ENCODE measurements at regions not wholly inside any gene's neighbourhood (a gene's known extent, or its start where the extent isn't known, plus 50 kb on each side); places are given as distances from the start of the nearest gene placed in this dataset.

GRCh38 chr4:33551244-33551643 lies 2693.1 kb downstream of the ARAP2 start:
- Histone ChIP-seq H2BK5ac (ENCODE audit: low read depth, low read length, poor library complexity, severe bottlenecking) (no peak overlapping the region), H2AFZ (ENCODE audit: low read depth, low read length) (no peak overlapping the region), H3K4me3 (ENCODE audit: insufficient read depth in 1 of 2, low read depth in 1 of 2, low read length in 2 of 2) (no peak overlapping the region), H3K27me3 (ENCODE audit: control insufficient read depth in 1 of 2, insufficient read depth in 1 of 2, low read length in 2 of 2) (no peaks in the 10 kb centered on the region), H3K4me1 (ENCODE audit: control insufficient read depth, insufficient read depth, low read depth, low read length) (no peaks in the 10 kb centered on the region), H3K23ac (ENCODE audit: low read length in 2 of 2) (no peak overlapping the region), H4K91ac (ENCODE audit: low read length) (no peak overlapping the region), H3K9me3 (ENCODE audit: control insufficient read depth, low read length) (peaks cover 18% of the 10 kb centered on the region), H3K18ac (ENCODE audit: low read depth in 1 of 2, low read length in 2 of 2) (no peak overlapping the region), H4K8ac (ENCODE audit: low read length) (no peak overlapping the region), H3K9ac (ENCODE audit: low read length) (no peak overlapping the region), H3K14ac (ENCODE audit: low read length in 2 of 2) (no peak overlapping the region), H2BK12ac (ENCODE audit: low read length in 2 of 2) (no peak overlapping the region), H3K79me1 (replicated peaks; ENCODE audit: low read length, poor library complexity, severe bottlenecking) (no peaks in the 10 kb centered on the region), H2AK5ac (ENCODE audit: low read length, severe bottlenecking) (no peak overlapping the region), H2BK15ac (ENCODE audit: low read depth, poor library complexity, severe bottlenecking) (no peak overlapping the region), H3K36me3 (ENCODE audit: control insufficient read depth in 1 of 2, insufficient read depth in 2 of 2, low read depth in 1 of 2, low read length in 2 of 2) (no peaks in the 10 kb centered on the region), H3K27ac (ENCODE audit: low read length, poor library complexity, severe bottlenecking) (no peak overlapping the region), H3K4me2 (ENCODE audit: low read length, poor library complexity, severe bottlenecking) (no peak overlapping the region), H2BK120ac (ENCODE audit: low read depth, low read length) (no peak overlapping the region), H3K4ac (ENCODE audit: low read depth in 1 of 2, low read length in 2 of 2) (no peak overlapping the region)
- no peak for DNase-seq
- WGBS, result 98% methylated on average over 2 of the region's 3 CpGs

- no CpG with 5 or more reads among the region's 2 CpGs for WGBS
- Histone ChIP-seq H3K4me1 (ENCODE audit: control insufficient read depth, insufficient read depth, low read depth, low read length) (no peaks in the 10 kb centered on the region), H3K27me3 (ENCODE audit: control insufficient read depth in 1 of 2, insufficient read depth in 1 of 2, low read length in 2 of 2) (no peaks in the 10 kb centered on the region), H3K18ac (ENCODE audit: low read depth in 1 of 2, low read length in 2 of 2) (no peak overlapping the region), H3K27ac (ENCODE audit: low read length, poor library complexity, severe bottlenecking) (no peak overlapping the region), H3K79me1 (replicated peaks; ENCODE audit: low read length, poor library complexity, severe bottlenecking) (no peaks in the 10 kb centered on the region), H3K4ac (ENCODE audit: low read depth in 1 of 2, low read length in 2 of 2) (no peak overlapping the region), H3K4me3 (ENCODE audit: insufficient read depth in 1 of 2, low read depth in 1 of 2, low read length in 2 of 2) (no peak overlapping the region), H2BK5ac (ENCODE audit: low read depth, low read length, poor library complexity, severe bottlenecking) (no peak overlapping the region), H2AK5ac (ENCODE audit: low read length, severe bottlenecking) (no peak overlapping the region), H2BK120ac (ENCODE audit: low read depth, low read length) (no peak overlapping the region), H3K23ac (ENCODE audit: low read length in 2 of 2) (no peak overlapping the region), H2AFZ (ENCODE audit: low read depth, low read length) (no peak overlapping the region), H4K91ac (ENCODE audit: low read length) (no peak overlapping the region), H3K9me3 (ENCODE audit: control insufficient read depth, low read length) (peaks cover 3% of the 10 kb centered on the region), H2BK15ac (ENCODE audit: low read depth, poor library complexity, severe bottlenecking) (no peak overlapping the region), H3K14ac (ENCODE audit: low read length in 2 of 2) (no peak overlapping the region), H3K36me3 (ENCODE audit: control insufficient read depth in 1 of 2, insufficient read depth in 2 of 2, low read depth in 1 of 2, low read length in 2 of 2) (no peaks in the 10 kb centered on the region), H4K8ac (ENCODE audit: low read length) (no peak overlapping the region), H2BK12ac (ENCODE audit: low read length in 2 of 2) (no peak overlapping the region), H3K4me2 (ENCODE audit: low read length, poor library complexity, severe bottlenecking) (no peak overlapping the region), H3K9ac (ENCODE audit: low read length) (no peak overlapping the region)
- no peak for DNase-seq
Observed at GRCh38 chr4:33561259-33561658, 2683.1 kb downstream of the ARAP2 start.

GRCh38 chr4:33566649-33567048 lies 2677.7 kb downstream of the ARAP2 start:
- Histone ChIP-seq H3K4me2 (ENCODE audit: low read length, poor library complexity, severe bottlenecking) (no peak overlapping the region), H2BK120ac (ENCODE audit: low read depth, low read length) (no peak overlapping the region), H2BK12ac (ENCODE audit: low read length in 2 of 2) (no peak overlapping the region), H3K4me1 (ENCODE audit: control insufficient read depth, insufficient read depth, low read depth, low read length) (no peaks in the 10 kb centered on the region), H3K18ac (ENCODE audit: low read depth in 1 of 2, low read length in 2 of 2) (no peak overlapping the region), H3K27ac (ENCODE audit: low read length, poor library complexity, severe bottlenecking) (no peak overlapping the region), H2BK5ac (ENCODE audit: low read depth, low read length, poor library complexity, severe bottlenecking) (no peak overlapping the region), H3K14ac (ENCODE audit: low read length in 2 of 2) (no peak overlapping the region), H4K91ac (ENCODE audit: low read length) (no peak overlapping the region), H3K23ac (ENCODE audit: low read length in 2 of 2) (no peak overlapping the region), H3K36me3 (ENCODE audit: control insufficient read depth in 1 of 2, insufficient read depth in 2 of 2, low read depth in 1 of 2, low read length in 2 of 2) (no peaks in the 10 kb centered on the region), H4K8ac (ENCODE audit: low read length) (no peak overlapping the region), H2BK15ac (ENCODE audit: low read depth, poor library complexity, severe bottlenecking) (no peak overlapping the region), H3K27me3 (ENCODE audit: control insufficient read depth in 1 of 2, insufficient read depth in 1 of 2, low read length in 2 of 2) (no peaks in the 10 kb centered on the region), H2AFZ (ENCODE audit: low read depth, low read length) (no peak overlapping the region), H3K9ac (ENCODE audit: low read length) (no peak overlapping the region), H3K79me1 (replicated peaks; ENCODE audit: low read length, poor library complexity, severe bottlenecking) (no peaks in the 10 kb centered on the region), H3K4ac (ENCODE audit: low read depth in 1 of 2, low read length in 2 of 2) (no peak overlapping the region), H2AK5ac (ENCODE audit: low read length, severe bottlenecking) (no peak overlapping the region), H3K9me3 (ENCODE audit: control insufficient read depth, low read length) (no peaks in the 10 kb centered on the region), H3K4me3 (ENCODE audit: insufficient read depth in 1 of 2, low read depth in 1 of 2, low read length in 2 of 2) (no peak overlapping the region)
- WGBS, result 100% methylated on average over 2 of the region's 2 CpGs
- no peak for DNase-seq

GRCh38 chr4:33577791-33578190 lies 2666.5 kb downstream of the ARAP2 start:
- no peak overlapping the region for H2BK5ac ChIP-seq (ENCODE audit: low read depth, low read length, poor library complexity, severe bottlenecking)
- H3K23ac ChIP-seq (ENCODE audit: low read length in 2 of 2), result no peak overlapping the region
- H4K91ac ChIP-seq (ENCODE audit: low read length), result no peak overlapping the region
- H3K79me1 ChIP-seq (replicated peaks; ENCODE audit: low read length, poor library complexity, severe bottlenecking), result no peaks in the 10 kb centered on the region
- H3K4ac ChIP-seq (ENCODE audit: low read depth in 1 of 2, low read length in 2 of 2), result no peak overlapping the region
- no peak for DNase-seq
- 93% methylated on average over 5 of the region's 6 CpGs for WGBS
- no peaks in the 10 kb centered on the region for H3K27me3 ChIP-seq (ENCODE audit: control insufficient read depth in 1 of 2, insufficient read depth in 1 of 2, low read length in 2 of 2)
- no peak overlapping the region for H2BK15ac ChIP-seq (ENCODE audit: low read depth, poor library complexity, severe bottlenecking)
- H3K36me3 ChIP-seq (ENCODE audit: control insufficient read depth in 1 of 2, insufficient read depth in 2 of 2, low read depth in 1 of 2, low read length in 2 of 2), result no peaks in the 10 kb centered on the region
- no peak overlapping the region for H3K4me3 ChIP-seq (ENCODE audit: insufficient read depth in 1 of 2, low read depth in 1 of 2, low read length in 2 of 2)
- no peaks in the 10 kb centered on the region for H3K4me1 ChIP-seq (ENCODE audit: control insufficient read depth, insufficient read depth, low read depth, low read length)
- peaks cover 3% of the 10 kb centered on the region for H3K9me3 ChIP-seq (ENCODE audit: control insufficient read depth, low read length)
- H3K4me2 ChIP-seq (ENCODE audit: low read length, poor library complexity, severe bottlenecking), result no peak overlapping the region
- no peak overlapping the region for H3K18ac ChIP-seq (ENCODE audit: low read depth in 1 of 2, low read length in 2 of 2)
- no peak overlapping the region for H2AK5ac ChIP-seq (ENCODE audit: low read length, severe bottlenecking)
- H4K8ac ChIP-seq (ENCODE audit: low read length), result no peak overlapping the region
- H2BK120ac ChIP-seq (ENCODE audit: low read depth, low read length), result no peak overlapping the region
- no peak overlapping the region for H3K9ac ChIP-seq (ENCODE audit: low read length)
- no peak overlapping the region for H2BK12ac ChIP-seq (ENCODE audit: low read length in 2 of 2)
- H2AFZ ChIP-seq (ENCODE audit: low read depth, low read length), result no peak overlapping the region
- H3K27ac ChIP-seq (ENCODE audit: low read length, poor library complexity, severe bottlenecking), result no peak overlapping the region
- no peak overlapping the region for H3K14ac ChIP-seq (ENCODE audit: low read length in 2 of 2)
